Calu3 (cell line): ENCODE measurements at regions not wholly inside any gene's neighbourhood (a gene's known extent, or its start where the extent isn't known, plus 50 kb on each side); places are given as distances from the start of the nearest gene placed in this dataset.

Experiments used
- BruUV-seq: library from RNA; stranded (reverse); fragments of 400-500 nt; replicated peaks from 2 replicates; lab custom pipeline; 2021; lab: Mats Ljungman, UMichigan
- CTCF ChIA-PET: fragments of 300-600 bp; sonication (Branson Sonifier 250); formaldehyde crosslinking; loops from one replicate; lab custom pipeline; 2022; ENCODE audit warnings: antibody characterized with exemption; lab: Charles Lee
- DNase-seq: peaks from one replicate; pipeline ENCODE4 v3.0.0; 2022
- H3K27ac Mint-ChIP-seq: one replicate; pipeline ENCODE4 v1.8.0; 2022; ENCODE audit warnings: mixed read lengths; ENCODE audit not compliant: unreplicated experiment
- H3K27me3 Mint-ChIP-seq: one replicate; pipeline ENCODE4 v1.8.0; 2022; ENCODE audit warnings: mixed read lengths; ENCODE audit not compliant: unreplicated experiment
- H3K36me3 Mint-ChIP-seq: one replicate; pipeline ENCODE4 v1.8.0; 2022; ENCODE audit warnings: mild to moderate bottlenecking, moderate library complexity, mixed read lengths; ENCODE audit not compliant: insufficient read depth, unreplicated experiment
- H3K4me1 Mint-ChIP-seq: one replicate; pipeline ENCODE4 v1.8.0; 2022; ENCODE audit warnings: mild to moderate bottlenecking, low read depth, mixed read lengths; ENCODE audit not compliant: unreplicated experiment
- H3K4me3 Mint-ChIP-seq: one replicate; pipeline ENCODE4 v1.8.0; 2022; ENCODE audit warnings: mild to moderate bottlenecking, low read depth, moderate library complexity, mixed read lengths; ENCODE audit not compliant: unreplicated experiment
- H3K9me3 Mint-ChIP-seq: one replicate; pipeline ENCODE4 v1.8.0; 2022; ENCODE audit warnings: low read depth, mixed read lengths; ENCODE audit not compliant: unreplicated experiment
- intact Hi-C: fragments of 100-400 bp; cut with micrococcal nuclease; formaldehyde crosslinking; loops from one replicate; pipeline ENCODE4 v1.10.0; 2022; ENCODE audit not compliant: unreplicated experiment
- TF ChIP-seq, protein P1 (sequence below): fragments of 200-600 bp; IDR thresholded peaks from one replicate; pipeline ENCODE4 v1.8.0; 2022; ENCODE audit warnings: antibody characterized with exemption; ENCODE audit not compliant: unreplicated experiment

DNA sequence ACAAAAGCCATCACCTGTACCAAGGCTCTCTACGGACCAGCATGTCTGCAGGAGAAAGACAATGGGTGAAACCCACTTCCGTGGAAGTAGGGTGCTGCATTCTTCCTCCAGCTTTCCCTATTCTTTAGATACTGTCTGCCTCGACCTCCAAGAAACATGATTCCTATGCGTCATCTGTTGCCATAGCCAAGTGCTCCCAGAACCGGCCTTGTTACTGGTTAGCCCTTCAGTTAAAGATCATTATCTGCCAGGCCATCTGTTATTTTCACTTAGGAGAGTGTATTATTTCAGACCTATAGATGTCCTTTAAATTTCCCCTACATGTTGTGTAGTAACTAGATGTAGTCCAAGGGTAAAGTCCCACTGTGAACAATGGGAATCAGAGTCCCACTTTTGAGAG, 89.0 kb upstream of the KIAA1217 start:
- H3K9me3 Mint-ChIP-seq = no peaks in the 10 kb centered on the region
- CTCF ChIA-PET = no interaction called here
- H3K4me1 Mint-ChIP-seq = no peaks in the 10 kb centered on the region
- H3K27ac Mint-ChIP-seq = no peak overlapping the region
- no peak overlapping the region for H3K4me3 Mint-ChIP-seq
- intact Hi-C loops = no loop called here
- TF ChIP-seq, protein P1, sequence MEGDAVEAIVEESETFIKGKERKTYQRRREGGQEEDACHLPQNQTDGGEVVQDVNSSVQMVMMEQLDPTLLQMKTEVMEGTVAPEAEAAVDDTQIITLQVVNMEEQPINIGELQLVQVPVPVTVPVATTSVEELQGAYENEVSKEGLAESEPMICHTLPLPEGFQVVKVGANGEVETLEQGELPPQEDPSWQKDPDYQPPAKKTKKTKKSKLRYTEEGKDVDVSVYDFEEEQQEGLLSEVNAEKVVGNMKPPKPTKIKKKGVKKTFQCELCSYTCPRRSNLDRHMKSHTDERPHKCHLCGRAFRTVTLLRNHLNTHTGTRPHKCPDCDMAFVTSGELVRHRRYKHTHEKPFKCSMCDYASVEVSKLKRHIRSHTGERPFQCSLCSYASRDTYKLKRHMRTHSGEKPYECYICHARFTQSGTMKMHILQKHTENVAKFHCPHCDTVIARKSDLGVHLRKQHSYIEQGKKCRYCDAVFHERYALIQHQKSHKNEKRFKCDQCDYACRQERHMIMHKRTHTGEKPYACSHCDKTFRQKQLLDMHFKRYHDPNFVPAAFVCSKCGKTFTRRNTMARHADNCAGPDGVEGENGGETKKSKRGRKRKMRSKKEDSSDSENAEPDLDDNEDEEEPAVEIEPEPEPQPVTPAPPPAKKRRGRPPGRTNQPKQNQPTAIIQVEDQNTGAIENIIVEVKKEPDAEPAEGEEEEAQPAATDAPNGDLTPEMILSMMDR = no peak
- no TSS peak for BruUV-seq
- H3K27me3 Mint-ChIP-seq = no peaks in the 10 kb centered on the region
- no peaks in the 10 kb centered on the region for H3K36me3 Mint-ChIP-seq
- no peak for DNase-seq

DNA sequence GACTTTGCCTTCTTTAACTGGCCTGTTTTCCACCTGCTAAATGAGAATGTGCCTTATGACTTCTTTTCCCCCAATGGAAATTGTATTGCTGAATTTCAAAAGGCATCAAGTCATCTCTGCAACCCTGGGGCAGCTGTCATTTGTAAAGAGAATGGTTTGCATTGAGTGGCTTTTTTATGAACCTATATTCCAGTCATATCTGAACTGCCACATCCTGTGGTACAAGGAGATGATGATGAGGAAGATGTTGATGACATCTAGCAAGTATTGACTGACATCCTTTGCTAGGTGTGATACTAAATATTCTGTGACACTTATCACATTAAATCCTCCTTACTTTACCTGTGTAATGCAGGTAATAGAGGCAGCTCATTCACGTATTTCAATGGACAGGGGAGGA, 88.3 kb upstream of the KIAA1217 start:
- BruUV-seq = no TSS peak
- no peak overlapping the region for H3K27ac Mint-ChIP-seq
- H3K9me3 Mint-ChIP-seq = no peaks in the 10 kb centered on the region
- H3K4me1 Mint-ChIP-seq = no peaks in the 10 kb centered on the region
- H3K27me3 Mint-ChIP-seq = no peaks in the 10 kb centered on the region
- no peaks in the 10 kb centered on the region for H3K36me3 Mint-ChIP-seq
- no peak for DNase-seq
- CTCF ChIA-PET = no interaction called here
- TF ChIP-seq, protein P1 = no peak
- no peak overlapping the region for H3K4me3 Mint-ChIP-seq
- intact Hi-C loops = no loop called here

DNA sequence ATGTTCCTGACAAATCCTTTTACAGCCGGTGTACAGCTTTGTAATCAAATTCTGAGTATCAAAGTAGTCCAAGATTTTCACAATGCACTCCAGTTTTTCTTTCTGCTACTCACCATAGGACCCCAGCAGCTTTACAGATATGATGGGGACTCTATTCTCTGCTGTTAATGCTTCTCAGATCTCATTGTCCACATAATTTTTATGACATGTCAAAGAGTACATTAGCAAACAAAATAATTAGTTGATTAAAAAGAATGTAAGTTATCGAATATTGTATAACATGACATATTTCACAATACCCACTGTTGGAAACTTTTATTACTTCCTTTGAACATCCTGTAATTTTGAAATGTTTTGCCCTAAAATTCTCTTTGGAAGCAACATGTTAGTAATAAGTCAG, 81.4 kb upstream of the KIAA1217 start:
- Mint-ChIP-seq H3K27me3 (no peaks in the 10 kb centered on the region), H3K27ac (no peak overlapping the region)
- BruUV-seq = no TSS peak

DNA sequence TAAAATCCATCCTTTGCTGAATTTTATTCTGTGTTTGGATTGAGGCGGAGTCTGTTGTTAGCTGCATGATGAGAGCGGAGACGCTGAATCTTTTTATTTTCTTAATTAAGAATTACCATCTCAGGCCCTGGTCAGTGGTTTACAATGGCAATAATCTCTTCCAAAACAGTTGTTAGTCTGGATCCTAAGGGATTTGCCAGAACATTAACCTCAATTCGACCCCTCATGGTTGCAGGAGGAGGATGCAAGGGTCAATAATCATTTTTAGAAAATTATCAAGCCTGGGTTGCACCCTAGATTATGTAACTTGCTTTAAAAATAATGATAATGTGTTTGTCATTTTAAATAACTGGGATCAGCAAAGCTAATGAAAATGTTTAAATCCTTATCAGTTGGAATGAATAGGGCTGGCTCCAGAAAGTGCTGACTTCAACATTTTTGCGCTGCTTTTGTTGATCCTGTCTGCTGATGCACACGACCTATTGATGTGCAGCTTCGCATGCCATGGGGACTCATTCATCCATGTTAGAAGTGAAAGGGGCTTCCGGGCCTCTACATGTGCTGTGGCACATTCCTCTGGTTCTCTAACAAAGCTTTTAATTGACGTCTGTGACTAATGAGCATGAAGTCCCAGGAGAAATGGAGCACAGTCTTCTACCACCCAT, 80.7 kb upstream of the KIAA1217 start:
- H3K36me3 Mint-ChIP-seq = no peaks in the 10 kb centered on the region
- H3K27me3 Mint-ChIP-seq = peaks cover under 1% of the 10 kb centered on the region
- no peak for DNase-seq
- CTCF ChIA-PET = no interaction called here
- no peak overlapping the region for H3K27ac Mint-ChIP-seq
- no peak overlapping the region for H3K4me3 Mint-ChIP-seq
- TF ChIP-seq, protein P1 = no peak
- intact Hi-C loops = no loop called here
- no TSS peak for BruUV-seq
- H3K9me3 Mint-ChIP-seq = no peaks in the 10 kb centered on the region
- no peaks in the 10 kb centered on the region for H3K4me1 Mint-ChIP-seq

More for the DNA sequence above, 81.4 kb upstream of the KIAA1217 start:
- Mint-ChIP-seq H3K9me3 (no peaks in the 10 kb centered on the region), H3K4me3 (no peak overlapping the region), H3K4me1 (no peaks in the 10 kb centered on the region), H3K36me3 (no peaks in the 10 kb centered on the region)
- no peak for DNase-seq
- intact Hi-C loops = no loop called here
- TF ChIP-seq, protein P1 = no peak
- CTCF ChIA-PET = no interaction called here
